ENCODE measurements at regions not wholly inside any gene's neighbourhood (a gene's known extent, or its start where the extent isn't known, plus 50 kb on each side); places are given as distances from the start of the nearest gene placed in this dataset.

DNA sequence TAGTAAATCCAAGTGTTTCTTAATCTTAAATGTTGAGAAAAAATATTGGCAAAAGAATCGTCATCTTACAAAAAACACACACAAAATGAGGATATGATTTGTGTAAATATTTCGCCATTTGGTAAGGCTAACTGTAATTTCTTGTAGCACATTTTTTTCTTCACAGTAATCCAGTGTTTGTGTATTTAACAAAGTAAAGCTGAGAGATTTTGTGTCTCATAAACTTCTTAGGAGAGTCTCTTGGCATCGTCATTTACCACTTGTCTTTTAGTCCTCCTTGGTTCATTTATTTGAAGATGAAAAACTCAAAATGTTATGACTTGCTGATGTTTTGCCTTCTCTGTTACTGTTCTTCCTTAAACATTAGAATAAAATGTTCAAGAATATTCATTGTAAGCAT, 326.7 kb upstream of the PITX2 start:
- TF ChIP-seq, protein P1, sequence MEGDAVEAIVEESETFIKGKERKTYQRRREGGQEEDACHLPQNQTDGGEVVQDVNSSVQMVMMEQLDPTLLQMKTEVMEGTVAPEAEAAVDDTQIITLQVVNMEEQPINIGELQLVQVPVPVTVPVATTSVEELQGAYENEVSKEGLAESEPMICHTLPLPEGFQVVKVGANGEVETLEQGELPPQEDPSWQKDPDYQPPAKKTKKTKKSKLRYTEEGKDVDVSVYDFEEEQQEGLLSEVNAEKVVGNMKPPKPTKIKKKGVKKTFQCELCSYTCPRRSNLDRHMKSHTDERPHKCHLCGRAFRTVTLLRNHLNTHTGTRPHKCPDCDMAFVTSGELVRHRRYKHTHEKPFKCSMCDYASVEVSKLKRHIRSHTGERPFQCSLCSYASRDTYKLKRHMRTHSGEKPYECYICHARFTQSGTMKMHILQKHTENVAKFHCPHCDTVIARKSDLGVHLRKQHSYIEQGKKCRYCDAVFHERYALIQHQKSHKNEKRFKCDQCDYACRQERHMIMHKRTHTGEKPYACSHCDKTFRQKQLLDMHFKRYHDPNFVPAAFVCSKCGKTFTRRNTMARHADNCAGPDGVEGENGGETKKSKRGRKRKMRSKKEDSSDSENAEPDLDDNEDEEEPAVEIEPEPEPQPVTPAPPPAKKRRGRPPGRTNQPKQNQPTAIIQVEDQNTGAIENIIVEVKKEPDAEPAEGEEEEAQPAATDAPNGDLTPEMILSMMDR (IDR thresholded peaks at IDR 0.05; ENCODE audit: poor library complexity) = no peak
- no peak for TF ChIP-seq EZH2 (IDR thresholded peaks at IDR 0.05; ENCODE audit: borderline replicate concordance)
- TF ChIP-seq EZH2phosphoT487 (IDR thresholded peaks at IDR 0.05; ENCODE audit: low read depth, severe bottlenecking, unreplicated experiment) = no peak
